Common myeloid progenitor, CD34-positive (primary cell): ENCODE measurements at regions not wholly inside any gene's neighbourhood (a gene's known extent, or its start where the extent isn't known, plus 50 kb on each side); places are given as distances from the start of the nearest gene placed in this dataset.

Source experiments
- CTCF ChIA-PET: fragments of 350-600 bp; sonication (Branson Sonifier 250); formaldehyde crosslinking; loops from one replicate; lab custom pipeline; 2021; ENCODE audit warnings: antibody characterized with exemption; lab: Charles Lee
- POLR2A ChIA-PET: fragments of 350-600 bp; sonication (Branson Sonifier 250); formaldehyde crosslinking; loops from one replicate; lab custom pipeline; 2021; ENCODE audit warnings: antibody characterized with exemption; lab: Charles Lee
- DNase-seq, 3 donors: peaks; one replicate each; pipeline versions ENCODE4 v3.0.0 to v3.0.0-alpha.2; 2013
- H3K27ac ChIP-seq, 2 experiments: 1 replicate in 1 of 2; 2 replicates in 1 of 2; pipeline ENCODE4 v1.7.0; 2013; ENCODE audit warnings: inconsistent platforms in 2 of 2, low read length in 2 of 2, mild to moderate bottlenecking in 2 of 2, low read depth in 1 of 2, moderate library complexity in 1 of 2; ENCODE audit not compliant: severe bottlenecking in 2 of 2, insufficient read depth in 1 of 2, poor library complexity in 1 of 2
- H3K27me3 ChIP-seq, 5 experiments: replicated peaks in 2 of 5; 1 replicate in 3 of 5; 2 replicates in 2 of 5; pipeline versions ENCODE4 v1.6.1 to v1.7.0; 2013; ENCODE audit warnings: low read length in 4 of 5, mild to moderate bottlenecking in 2 of 5, moderate library complexity in 2 of 5, inconsistent platforms in 1 of 5; ENCODE audit not compliant: insufficient read depth in 5 of 5, control insufficient read depth in 4 of 5
- H3K36me3 ChIP-seq, 4 experiments: 1 replicate in 2 of 4; 2 replicates in 2 of 4; pipeline versions ENCODE4 v1.6.1 to v1.7.0; 2013; ENCODE audit warnings: low read length in 3 of 4, control low read depth in 1 of 4, mild to moderate bottlenecking in 1 of 4; ENCODE audit not compliant: control insufficient read depth in 4 of 4, insufficient read depth in 4 of 4
- H3K4me1 ChIP-seq, 4 experiments: 1 replicate in 3 of 4; 2 replicates in 1 of 4; pipeline versions ENCODE4 v1.6.1 to v1.7.1; 2013; ENCODE audit warnings: low read length in 3 of 4, mild to moderate bottlenecking in 3 of 4, control low read depth in 1 of 4, inconsistent platforms in 1 of 4, moderate library complexity in 1 of 4; ENCODE audit not compliant: control insufficient read depth in 4 of 4, insufficient read depth in 4 of 4; ENCODE audit errors: control extremely low read depth in 1 of 4
- H3K4me3 ChIP-seq, 7 experiments: 1 replicate in 4 of 7; 2 replicates in 3 of 7; pipeline versions ENCODE4 v1.5.1 to v1.7.0; 2013; ENCODE audit warnings: mild to moderate bottlenecking in 7 of 7, low read length in 6 of 7, moderate library complexity in 6 of 7, inconsistent platforms in 2 of 7, low read depth in 2 of 7, control low read depth in 1 of 7; ENCODE audit not compliant: insufficient read depth in 4 of 7, control insufficient read depth in 1 of 7; ENCODE audit errors: extremely low read depth in 1 of 7
- H3K9me3 ChIP-seq, 5 experiments: 1 replicate in 4 of 5; 2 replicates in 1 of 5; pipeline versions ENCODE4 v1.6.1 to v1.7.1; 2013; ENCODE audit warnings: low read length in 4 of 5, mild to moderate bottlenecking in 2 of 5, inconsistent platforms in 1 of 5, low read depth in 1 of 5, moderate library complexity in 1 of 5; ENCODE audit not compliant: control insufficient read depth in 4 of 5, insufficient read depth in 2 of 5; ENCODE audit errors: control extremely low read depth in 1 of 5
- WGBS: methylation state at CpG from one replicate; pipeline ENCODE4 v1.1.5; 2013; ENCODE audit not compliant: insufficient coverage; 5-methylcytosine and 5-hydroxymethylcytosine counted together

GRCh38 chr3:144770281-144770680 lies 798.7 kb downstream of the DIPK2A start:
- WGBS: 100% methylated on average over 1 of the region's 1 CpG
- Histone ChIP-seq H3K4me1 (peaks cover 0 to 4% (median 0%) of the 10 kb centered on the region in 4 experiments), H3K27ac (no peak overlapping the region), H3K4me3 (no peak overlapping the region), H3K9me3 (no peaks in the 10 kb centered on the region), H3K27me3 (no peaks in the 10 kb centered on the region), H3K36me3 (no peaks in the 10 kb centered on the region)
- POLR2A ChIA-PET: no interaction called here
- CTCF ChIA-PET: interaction anchor here (0.8 to 1.0 kb wide), 2 partner anchors 9 to 874 kb away, joined by 3 read pairs; no protein-coding TSS in a partner anchor
- no peak for DNase-seq

GRCh38 chr3:144770915-144771351 lies 799.3 kb downstream of the DIPK2A start:
- peaks cover 0 to 4% (median 0%) of the 10 kb centered on the region in 4 experiments for H3K4me1 ChIP-seq
- H3K36me3 ChIP-seq: no peaks in the 10 kb centered on the region
- H3K27me3 ChIP-seq: no peaks in the 10 kb centered on the region
- no peak overlapping the region for H3K4me3 ChIP-seq
- DNase-seq: peak; percentile 34 to 47 (median 45)
- CTCF ChIA-PET: interaction anchor here (1.0 kb wide), 1 partner anchor 874 kb away, joined by 3 read pairs; no protein-coding TSS in a partner anchor
- no CpG with 5 or more reads among the region's 1 CpG for WGBS
- POLR2A ChIA-PET: no interaction called here
- H3K27ac ChIP-seq: no peak overlapping the region
- H3K9me3 ChIP-seq: no peaks in the 10 kb centered on the region

- Histone ChIP-seq H3K9me3 (no peaks in the 10 kb centered on the region), H3K36me3 (no peaks in the 10 kb centered on the region), H3K27ac (no peak overlapping the region), H3K4me1 (peaks cover 0 to 4% (median 0%) of the 10 kb centered on the region in 4 experiments), H3K27me3 (no peaks in the 10 kb centered on the region), H3K4me3 (no peak overlapping the region)
- POLR2A ChIA-PET: no interaction called here
- peak in 2 of 3 donors; percentile 4 for DNase-seq
- WGBS: 57% methylated on average over 1 of the region's 2 CpGs
- CTCF ChIA-PET: no interaction called here
These were observed 799.8 kb downstream of the DIPK2A start for GRCh38 chr3:144771381-144771870.

GRCh38 chr3:144772372-144772771 lies 800.7 kb downstream of the DIPK2A start:
- Histone ChIP-seq H3K4me1 (peaks cover 0 to 4% (median 0%) of the 10 kb centered on the region in 4 experiments), H3K27ac (no peak overlapping the region), H3K36me3 (no peaks in the 10 kb centered on the region), H3K4me3 (no peak overlapping the region), H3K27me3 (no peaks in the 10 kb centered on the region), H3K9me3 (no peaks in the 10 kb centered on the region)
- DNase-seq: no peak
- ChIA-PET CTCF (no interaction called here), POLR2A (no interaction called here)
- WGBS: no CpG with 5 or more reads among the region's 3 CpGs

- H3K9me3 ChIP-seq: no peaks in the 10 kb centered on the region
- H3K27ac ChIP-seq: no peak overlapping the region
- no peak for DNase-seq
- H3K4me1 ChIP-seq: peaks cover 0 to 4% (median 0%) of the 10 kb centered on the region in 4 experiments
- ChIA-PET CTCF (no interaction called here), POLR2A (no interaction called here)
- no CpG with 5 or more reads among the region's 4 CpGs for WGBS
- H3K36me3 ChIP-seq: no peaks in the 10 kb centered on the region
- no peak overlapping the region for H3K4me3 ChIP-seq
- no peaks in the 10 kb centered on the region for H3K27me3 ChIP-seq
These were observed 801.7 kb downstream of the DIPK2A start for GRCh38 chr3:144773350-144773749.

GRCh38 chr3:144774897-144775296 lies 803.3 kb downstream of the DIPK2A start:
- DNase-seq: no peak
- POLR2A ChIA-PET: no interaction called here
- CTCF ChIA-PET: no interaction called here
- Histone ChIP-seq H3K4me1 (peaks cover 0 to 4% (median 0%) of the 10 kb centered on the region in 4 experiments), H3K9me3 (no peaks in the 10 kb centered on the region), H3K4me3 (no peak overlapping the region), H3K27ac (no peak overlapping the region), H3K36me3 (no peaks in the 10 kb centered on the region), H3K27me3 (no peaks in the 10 kb centered on the region)
- 86% methylated on average over 2 of the region's 5 CpGs for WGBS

- ChIA-PET POLR2A (no interaction called here), CTCF (no interaction called here)
- H3K4me1 ChIP-seq: peaks cover 0 to 4% (median 0%) of the 10 kb centered on the region in 4 experiments
These were observed 803.9 kb downstream of the DIPK2A start for GRCh38 chr3:144775551-144775950.

More at GRCh38 chr3:144775551-144775950, 803.9 kb downstream of the DIPK2A start:
- no peaks in the 10 kb centered on the region for H3K9me3 ChIP-seq
- no peak for DNase-seq
- H3K27me3 ChIP-seq: no peaks in the 10 kb centered on the region
- H3K27ac ChIP-seq: no peak overlapping the region
- no peak overlapping the region for H3K4me3 ChIP-seq
- H3K36me3 ChIP-seq: no peaks in the 10 kb centered on the region
